ENCODE measurements at regions not wholly inside any gene's neighbourhood (a gene's known extent, or its start where the extent isn't known, plus 50 kb on each side); places are given as distances from the start of the nearest gene placed in this dataset.

DNA sequence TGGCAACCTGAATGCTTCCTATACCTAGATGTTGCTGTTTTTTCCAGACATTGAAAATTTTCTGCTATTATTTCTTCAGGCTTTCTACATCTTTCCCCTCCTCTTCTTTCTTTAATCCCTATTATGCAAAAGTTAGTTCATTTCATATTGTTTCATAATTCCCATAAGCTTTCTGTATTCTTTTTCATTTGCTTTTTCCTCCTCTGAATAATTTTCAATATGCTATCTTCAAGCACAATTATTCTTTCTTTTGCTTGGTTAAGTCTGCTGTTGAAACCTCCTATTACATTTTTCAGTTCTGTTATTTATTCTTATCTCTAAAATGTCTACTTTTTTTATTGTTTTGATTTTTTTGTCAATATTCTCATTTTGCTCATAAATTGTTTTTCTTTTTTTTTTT is 947.1 kb upstream of the MIR17HG start:
- H4K20me1 ChIP-seq (ENCODE audit: insufficient read depth, low read length) = no peaks in the 10 kb centered on the region
- H2AFZ ChIP-seq (ENCODE audit: low read depth, low read length) = no peak overlapping the region
- H3K9me3 ChIP-seq (ENCODE audit: insufficient read depth, low read length) = 0 out of 2 replicates have a peak, but pooled peaks cover 3% of the 10 kb centered on the region

DNA sequence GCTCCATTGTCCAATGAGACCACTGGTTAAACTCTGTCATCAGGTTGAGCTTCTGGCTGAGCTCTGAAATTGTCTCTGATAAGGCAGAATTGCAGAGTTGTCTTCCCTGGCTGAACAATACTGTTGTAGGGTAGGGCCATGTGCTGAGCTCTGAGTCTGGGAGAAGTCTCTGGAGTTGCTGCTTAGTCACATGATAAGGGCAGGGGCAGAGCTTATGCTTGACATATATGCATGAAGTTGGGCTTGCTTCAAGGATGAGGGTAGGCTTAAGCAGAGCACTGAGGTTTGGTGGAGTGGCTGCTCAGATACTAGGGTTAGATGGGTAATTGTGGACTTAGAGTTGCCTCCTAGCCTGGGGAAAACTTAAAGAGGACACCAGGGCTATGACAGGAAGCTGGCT is 946.3 kb upstream of the MIR17HG start:
- H3K9me3 ChIP-seq (ENCODE audit: insufficient read depth, low read length) = 0 out of 2 replicates have a peak, but pooled peaks cover 3% of the 10 kb centered on the region
- no peaks in the 10 kb centered on the region for H3K36me3 ChIP-seq (replicated peaks; ENCODE audit: low read depth, low read length)
- H3K4me2 ChIP-seq (ENCODE audit: low read length) = no peak overlapping the region
- H3K79me2 ChIP-seq (ENCODE audit: low read length) = no peaks in the 10 kb centered on the region
- H3K4me3 ChIP-seq (ENCODE audit: low read length) = no peak overlapping the region
- TF ChIP-seq, protein P1, sequence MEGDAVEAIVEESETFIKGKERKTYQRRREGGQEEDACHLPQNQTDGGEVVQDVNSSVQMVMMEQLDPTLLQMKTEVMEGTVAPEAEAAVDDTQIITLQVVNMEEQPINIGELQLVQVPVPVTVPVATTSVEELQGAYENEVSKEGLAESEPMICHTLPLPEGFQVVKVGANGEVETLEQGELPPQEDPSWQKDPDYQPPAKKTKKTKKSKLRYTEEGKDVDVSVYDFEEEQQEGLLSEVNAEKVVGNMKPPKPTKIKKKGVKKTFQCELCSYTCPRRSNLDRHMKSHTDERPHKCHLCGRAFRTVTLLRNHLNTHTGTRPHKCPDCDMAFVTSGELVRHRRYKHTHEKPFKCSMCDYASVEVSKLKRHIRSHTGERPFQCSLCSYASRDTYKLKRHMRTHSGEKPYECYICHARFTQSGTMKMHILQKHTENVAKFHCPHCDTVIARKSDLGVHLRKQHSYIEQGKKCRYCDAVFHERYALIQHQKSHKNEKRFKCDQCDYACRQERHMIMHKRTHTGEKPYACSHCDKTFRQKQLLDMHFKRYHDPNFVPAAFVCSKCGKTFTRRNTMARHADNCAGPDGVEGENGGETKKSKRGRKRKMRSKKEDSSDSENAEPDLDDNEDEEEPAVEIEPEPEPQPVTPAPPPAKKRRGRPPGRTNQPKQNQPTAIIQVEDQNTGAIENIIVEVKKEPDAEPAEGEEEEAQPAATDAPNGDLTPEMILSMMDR (IDR thresholded peaks at IDR 0.05; ENCODE audit: low read depth, low read length) = no peak
- no peak for TF ChIP-seq EZH2phosphoT487 (IDR thresholded peaks at IDR 0.05; ENCODE audit: low read depth)
- H4K20me1 ChIP-seq (ENCODE audit: insufficient read depth, low read length) = no peaks in the 10 kb centered on the region
- H3K9ac ChIP-seq (ENCODE audit: low read length) = no peak overlapping the region
- no peaks in the 10 kb centered on the region for H3K27me3 ChIP-seq (ENCODE audit: low read depth, low read length)
- no peak overlapping the region; the same call in 1 of the 2 replicates for H2AFZ ChIP-seq (ENCODE audit: low read depth, low read length)
- H3K27ac ChIP-seq (ENCODE audit: low read length) = no peak overlapping the region
- H3K4me1 ChIP-seq (ENCODE audit: low read length) = no peaks in the 10 kb centered on the region

More for the DNA sequence above, 947.1 kb upstream of the MIR17HG start:
- Histone ChIP-seq H3K27ac (ENCODE audit: low read length) (no peak overlapping the region), H3K4me3 (ENCODE audit: low read length) (no peak overlapping the region), H3K27me3 (ENCODE audit: low read depth, low read length) (no peaks in the 10 kb centered on the region), H3K9ac (ENCODE audit: low read length) (no peak overlapping the region), H3K79me2 (ENCODE audit: low read length) (no peaks in the 10 kb centered on the region), H3K36me3 (replicated peaks; ENCODE audit: low read depth, low read length) (no peaks in the 10 kb centered on the region), H3K4me1 (ENCODE audit: low read length) (no peaks in the 10 kb centered on the region), H3K4me2 (ENCODE audit: low read length) (no peak overlapping the region)
- TF ChIP-seq, protein P1 (IDR thresholded peaks at IDR 0.05; ENCODE audit: low read depth, low read length) = no peak
- no peak for TF ChIP-seq EZH2phosphoT487 (IDR thresholded peaks at IDR 0.05; ENCODE audit: low read depth)

DNA sequence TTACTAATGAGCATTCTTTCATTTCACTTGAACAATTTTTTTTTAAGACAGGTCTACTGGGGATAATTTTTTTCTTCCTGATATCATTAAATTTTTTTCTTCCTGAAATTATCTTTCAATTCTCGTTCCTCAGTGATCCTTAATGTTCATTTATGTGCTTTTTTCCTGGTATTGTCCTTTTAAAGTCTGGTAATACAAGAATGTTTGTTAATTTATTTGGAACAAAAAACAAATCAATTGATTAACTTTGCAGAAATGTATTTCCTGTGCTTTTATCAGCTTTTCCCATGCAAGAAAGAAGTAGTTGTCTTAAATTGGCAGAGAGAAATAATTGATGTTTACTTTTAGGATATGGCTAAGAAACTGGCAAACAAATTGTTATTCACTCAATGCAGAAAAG is 945.4 kb upstream of the MIR17HG start:
- Histone ChIP-seq H4K20me1 (ENCODE audit: insufficient read depth, low read length) (no peaks in the 10 kb centered on the region), H3K27me3 (ENCODE audit: low read depth, low read length) (no peaks in the 10 kb centered on the region), H3K36me3 (replicated peaks; ENCODE audit: low read depth, low read length) (no peaks in the 10 kb centered on the region), H3K9me3 (ENCODE audit: insufficient read depth, low read length) (0 out of 2 replicates have a peak, but pooled peaks cover 3% of the 10 kb centered on the region), H3K4me1 (ENCODE audit: low read length) (no peaks in the 10 kb centered on the region), H3K27ac (ENCODE audit: low read length) (no peak overlapping the region), H3K4me3 (ENCODE audit: low read length) (no peak overlapping the region), H3K79me2 (ENCODE audit: low read length) (no peaks in the 10 kb centered on the region), H3K4me2 (ENCODE audit: low read length) (no peak overlapping the region), H3K9ac (ENCODE audit: low read length) (no peak overlapping the region), H2AFZ (ENCODE audit: low read depth, low read length) (no peak overlapping the region)
- no peak for TF ChIP-seq EZH2phosphoT487 (IDR thresholded peaks at IDR 0.05; ENCODE audit: low read depth)
- TF ChIP-seq, protein P1 (IDR thresholded peaks at IDR 0.05; ENCODE audit: low read depth, low read length) = no peak

DNA sequence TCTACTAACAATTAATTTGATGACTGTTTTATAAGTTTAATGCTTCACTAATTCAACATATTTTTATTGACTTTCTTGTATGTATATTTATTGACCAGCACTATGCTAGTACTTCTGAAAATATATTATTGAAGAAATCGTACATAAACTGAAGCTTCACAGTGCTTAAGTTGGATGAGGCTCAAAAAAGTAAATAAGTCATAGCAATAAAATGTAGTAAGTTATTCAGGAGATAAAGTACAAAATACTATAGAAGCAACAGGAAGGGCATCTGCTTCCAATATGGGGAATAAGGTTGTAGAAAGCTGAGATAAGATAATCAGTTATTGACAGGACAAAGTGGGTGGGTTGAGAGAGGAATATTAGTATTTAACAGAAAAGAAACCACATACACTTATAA is 944.9 kb upstream of the MIR17HG start:
- H3K36me3 ChIP-seq (replicated peaks; ENCODE audit: low read depth, low read length) = no peaks in the 10 kb centered on the region
- H3K4me2 ChIP-seq (ENCODE audit: low read length) = no peak overlapping the region
- no peak overlapping the region for H3K27ac ChIP-seq (ENCODE audit: low read length)
- H3K9ac ChIP-seq (ENCODE audit: low read length) = no peak overlapping the region
- H4K20me1 ChIP-seq (ENCODE audit: insufficient read depth, low read length) = no peaks in the 10 kb centered on the region
- no peaks in the 10 kb centered on the region for H3K27me3 ChIP-seq (ENCODE audit: low read depth, low read length)
- H3K4me1 ChIP-seq (ENCODE audit: low read length) = no peaks in the 10 kb centered on the region
- H3K9me3 ChIP-seq (ENCODE audit: insufficient read depth, low read length) = 0 out of 2 replicates have a peak, but pooled peaks cover 3% of the 10 kb centered on the region
- no peak overlapping the region for H2AFZ ChIP-seq (ENCODE audit: low read depth, low read length)
- H3K4me3 ChIP-seq (ENCODE audit: low read length) = no peak overlapping the region
- no peak for TF ChIP-seq EZH2phosphoT487 (IDR thresholded peaks at IDR 0.05; ENCODE audit: low read depth)
- TF ChIP-seq, protein P1 (IDR thresholded peaks at IDR 0.05; ENCODE audit: low read depth, low read length) = no peak
- no peaks in the 10 kb centered on the region for H3K79me2 ChIP-seq (ENCODE audit: low read length)

Measured in OCI-LY3 (cell line).